Neuronal stem cell (in vitro differentiated cells): ENCODE measurements at regions not wholly inside any gene's neighbourhood (a gene's known extent, or its start where the extent isn't known, plus 50 kb on each side); places are given as distances from the start of the nearest gene placed in this dataset.
A peak's percentile ranks its signal among the peaks of the same experiment; 100 is the strongest.
"Not testable (repeated sequence)": the region's sequence is repeated elsewhere in the genome, so short reads cannot be mapped to it uniquely, and the experiment has no call there.

ENCODE experiments used
- DNase-seq: peaks from one replicate; pipeline ENCODE4 v3.0.0-alpha.2; 2013; ENCODE audit warnings: low spot score
- H2AFZ ChIP-seq: one replicate; pipeline ENCODE4 v1.6.1; 2013; ENCODE audit warnings: mild to moderate bottlenecking, low read length, inconsistent platforms
- H2AK5ac ChIP-seq: 2 replicates; pipeline ENCODE4 v1.6.1; 2013; ENCODE audit warnings: low read depth, mild to moderate bottlenecking, inconsistent platforms, low read length, moderate library complexity, mixed read lengths
- H2BK120ac ChIP-seq: 2 replicates; pipeline ENCODE4 v1.6.1; 2013; ENCODE audit warnings: low read depth, mild to moderate bottlenecking, inconsistent platforms, low read length, moderate library complexity, mixed read lengths
- H2BK12ac ChIP-seq: one replicate; pipeline ENCODE4 v1.6.1; 2013; ENCODE audit warnings: low read length, inconsistent platforms
- H2BK15ac ChIP-seq: 2 replicates; pipeline ENCODE4 v1.6.1; 2013; ENCODE audit warnings: mild to moderate bottlenecking, low read length, inconsistent platforms, mixed read lengths
- H2BK5ac ChIP-seq: one replicate; pipeline ENCODE4 v1.6.1; 2013; ENCODE audit warnings: inconsistent platforms, mild to moderate bottlenecking, low read length, moderate library complexity
- H3K14ac ChIP-seq: one replicate; pipeline ENCODE4 v1.6.1; 2013; ENCODE audit warnings: low read length, inconsistent platforms
- H3K18ac ChIP-seq: 2 replicates; pipeline ENCODE4 v1.6.1; 2013; ENCODE audit warnings: low read length, inconsistent platforms
- H3K23ac ChIP-seq: 2 replicates; pipeline ENCODE4 v1.6.1; 2013; ENCODE audit warnings: low read depth, mild to moderate bottlenecking, mixed read lengths, low read length, inconsistent platforms; ENCODE audit not compliant: poor library complexity
- H3K27ac ChIP-seq: replicated peaks from 3 replicates; pipeline ENCODE4 v1.5.1; 2013; ENCODE audit warnings: low read length, inconsistent platforms
- H3K27me3 ChIP-seq, 3 experiments: 2 replicates each; pipeline ENCODE4 v1.6.1; 2013; ENCODE audit warnings: low read length in 3 of 3, mild to moderate bottlenecking in 2 of 3, inconsistent platforms in 1 of 3, low read depth in 1 of 3, mixed read lengths in 1 of 3, moderate library complexity in 1 of 3; ENCODE audit not compliant: control insufficient read depth in 3 of 3, insufficient read depth in 3 of 3
- H3K36me3 ChIP-seq, 2 donors: replicated peaks in 1 of 2; 2 replicates each; pipeline ENCODE4 v1.6.1; 2013; ENCODE audit warnings: low read length in 2 of 2; ENCODE audit not compliant: control insufficient read depth in 2 of 2, insufficient read depth in 2 of 2
- H3K4ac ChIP-seq: 2 replicates; pipeline ENCODE4 v1.6.1; 2013; ENCODE audit warnings: inconsistent platforms, mild to moderate bottlenecking, low read length, moderate library complexity
- H3K4me1 ChIP-seq, 2 donors: 1 replicate in 1 of 2; 2 replicates in 1 of 2; pipeline ENCODE4 v1.6.1; 2013; ENCODE audit warnings: low read length in 2 of 2, low read depth in 1 of 2; ENCODE audit not compliant: control insufficient read depth in 2 of 2, insufficient read depth in 1 of 2
- H3K4me2 ChIP-seq: one replicate; pipeline ENCODE4 v1.6.1; 2013; ENCODE audit warnings: mild to moderate bottlenecking, low read length, inconsistent platforms; ENCODE audit not compliant: insufficient read depth, poor library complexity, severe bottlenecking
- H3K4me3 ChIP-seq, 2 donors: 2 replicates each; pipeline ENCODE4 v1.5.1; 2013; ENCODE audit warnings: low read length in 2 of 2, mild to moderate bottlenecking in 2 of 2, inconsistent platforms in 1 of 2, moderate library complexity in 1 of 2
- H3K79me1 ChIP-seq: one replicate; pipeline ENCODE4 v1.6.1; 2013; ENCODE audit warnings: low read depth, mild to moderate bottlenecking, inconsistent platforms, low read length, moderate library complexity
- H3K9ac ChIP-seq: one replicate; pipeline ENCODE4 v1.6.1; 2013; ENCODE audit warnings: mild to moderate bottlenecking, low read depth, low read length, inconsistent platforms; ENCODE audit not compliant: poor library complexity
- H3K9me3 ChIP-seq, 2 donors: replicated peaks in 1 of 2; 2 replicates each; pipeline versions ENCODE3 to v1.6.1; 2013; ENCODE audit warnings: low read length in 2 of 2, mild to moderate bottlenecking in 2 of 2, inconsistent platforms in 1 of 2, low read depth in 1 of 2, mixed read lengths in 1 of 2, moderate library complexity in 1 of 2; ENCODE audit not compliant: control insufficient read depth in 2 of 2, insufficient read depth in 1 of 2
- H4K8ac ChIP-seq: one replicate; pipeline ENCODE4 v1.6.1; 2013; ENCODE audit warnings: low read depth, mild to moderate bottlenecking, inconsistent platforms, low read length, moderate library complexity
- H4K91ac ChIP-seq: one replicate; pipeline ENCODE4 v1.6.1; 2013; ENCODE audit warnings: low read length, low read depth, mild to moderate bottlenecking, inconsistent platforms; ENCODE audit not compliant: poor library complexity
- WGBS, 2 donors: extraction: QIAGEN DNeasy Blood & Tissue Kit; methylation state at CpG; one replicate each; pipeline ENCODE4 v1.1.7; 2013; ENCODE audit warnings: missing lambda C conversion rate in 2 of 2, mixed read lengths in 1 of 2; ENCODE audit not compliant: insufficient read length in 2 of 2, insufficient replicate concordance in 1 of 2; ENCODE audit errors: extremely low coverage in 2 of 2; 5-methylcytosine and 5-hydroxymethylcytosine counted together

DNA sequence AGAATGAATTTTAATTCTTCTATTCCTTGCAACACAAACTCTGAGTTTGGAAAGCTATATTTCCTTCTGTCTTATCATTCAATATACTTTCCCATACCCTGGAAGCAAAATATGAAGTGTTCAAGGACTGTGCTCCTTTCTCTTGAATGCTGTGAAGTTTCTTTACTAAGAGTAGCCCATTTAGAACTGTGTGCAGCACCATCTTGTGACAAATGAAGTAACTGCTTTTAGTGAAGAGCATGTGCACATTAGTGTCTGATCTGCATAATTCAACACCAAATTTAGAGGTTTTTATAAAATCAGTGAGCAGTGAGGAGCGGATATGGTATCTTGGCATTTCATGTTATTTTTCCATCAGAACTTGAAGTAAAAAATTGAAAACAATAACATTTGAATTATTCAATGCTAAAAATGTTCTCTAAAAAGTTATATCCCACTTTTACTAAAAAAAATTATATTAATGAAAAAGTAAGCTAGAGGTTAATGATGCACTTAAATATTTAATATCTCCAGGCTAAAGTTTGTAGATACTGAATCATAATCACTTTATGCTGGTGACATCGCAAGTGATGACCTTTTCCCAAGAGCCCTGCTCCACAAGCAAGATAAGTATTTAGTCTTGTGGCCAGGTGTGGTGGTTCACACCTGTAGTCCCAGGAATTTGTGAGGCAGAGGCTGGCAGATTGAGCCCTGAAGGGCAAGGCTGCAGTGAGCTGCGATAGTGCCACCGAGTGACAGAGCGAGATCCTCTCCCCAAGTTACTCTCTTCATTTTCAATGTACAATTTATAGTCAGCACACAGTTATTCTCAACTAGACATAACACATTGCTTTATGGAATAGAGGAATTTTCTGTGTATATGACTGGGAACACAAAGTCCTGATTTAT is 108.8 kb upstream of the PCLO start:
- Histone ChIP-seq H2AFZ (no peak overlapping the region), H3K4ac (no peak overlapping the region), H3K9me3 (no peaks in the 10 kb centered on the region), H2BK12ac (no peak overlapping the region), H2AK5ac (no peak overlapping the region), H3K79me1 (no peaks in the 10 kb centered on the region), H3K9ac (no peak overlapping the region), H4K91ac (no peak overlapping the region), H3K23ac (no peak overlapping the region), H3K14ac (no peak overlapping the region), H2BK120ac (no peak overlapping the region), H3K4me2 (no peak overlapping the region), H3K27ac (no peak overlapping the region), H2BK5ac (no peak overlapping the region), H2BK15ac (no peak overlapping the region), H3K27me3 (no peaks in the 10 kb centered on the region), H3K18ac (no peak overlapping the region), H3K4me3 (no peak overlapping the region), H3K4me1 (peaks cover 0 to 3% of the 10 kb centered on the region in 2 donors), H3K36me3 (no peaks in the 10 kb centered on the region), H4K8ac (no peak overlapping the region)
- WGBS, 2 donors, result no CpG with 5 or more reads among the region's 5 CpGs
- DNase-seq, result peak; percentile 24

GRCh38 chr7:83270407-83270806 is 107.7 kb upstream of the PCLO start:
- Histone ChIP-seq H2AFZ (no peak overlapping the region), H4K8ac (no peak overlapping the region), H2AK5ac (no peak overlapping the region), H3K4me3 (no peak overlapping the region), H3K23ac (no peak overlapping the region), H3K9ac (no peak overlapping the region), H4K91ac (no peak overlapping the region), H2BK15ac (no peak overlapping the region), H2BK12ac (no peak overlapping the region), H3K36me3 (no peaks in the 10 kb centered on the region), H3K27ac (no peak overlapping the region), H3K9me3 (no peaks in the 10 kb centered on the region), H3K79me1 (no peaks in the 10 kb centered on the region), H3K4me1 (peaks cover 0 to 3% of the 10 kb centered on the region in 2 donors), H2BK120ac (no peak overlapping the region), H3K4ac (no peak overlapping the region), H3K18ac (no peak overlapping the region), H3K14ac (no peak overlapping the region), H3K27me3 (no peaks in the 10 kb centered on the region), H2BK5ac (no peak overlapping the region), H3K4me2 (no peak overlapping the region)
- WGBS, 2 donors, result no CpG with 5 or more reads among the region's 3 CpGs
- no peak for DNase-seq

DNA sequence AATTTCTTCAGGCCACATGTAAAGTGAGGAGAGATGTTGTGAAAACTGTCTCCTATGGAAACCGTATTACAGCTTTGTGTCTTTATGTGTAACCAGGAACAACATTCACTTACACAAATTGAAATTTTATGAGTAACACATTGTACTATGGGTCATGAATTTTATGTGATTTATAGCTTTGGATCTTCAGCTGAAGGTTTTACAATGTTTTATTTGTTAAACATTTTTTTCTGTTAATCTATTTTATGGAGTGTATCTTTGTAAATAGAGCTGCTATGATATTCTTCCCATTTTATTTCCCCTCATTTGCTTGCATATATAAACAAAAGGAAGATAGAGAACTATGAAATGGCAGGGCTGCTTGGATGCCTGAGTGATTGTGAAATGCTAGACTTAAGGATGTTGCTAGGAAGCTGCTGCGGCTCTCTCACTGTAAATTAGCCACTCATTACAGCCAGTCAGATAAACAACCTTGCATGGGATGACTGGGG is 104.5 kb upstream of the PCLO start:
- Histone ChIP-seq H2BK120ac (no peak overlapping the region), H3K27me3 (no peaks in the 10 kb centered on the region), H3K27ac (no peak overlapping the region), H3K23ac (no peak overlapping the region), H3K4me1 (peaks cover 0 to 3% of the 10 kb centered on the region in 2 donors), H3K4ac (no peak overlapping the region), H2BK15ac (no peak overlapping the region), H2BK12ac (no peak overlapping the region), H3K14ac (no peak overlapping the region), H2BK5ac (no peak overlapping the region), H3K79me1 (no peaks in the 10 kb centered on the region), H3K9me3 (no peaks in the 10 kb centered on the region), H3K4me3 (no peak overlapping the region), H4K8ac (no peak overlapping the region), H2AFZ (peak overlapping the region; percentile 33), H3K36me3 (no peaks in the 10 kb centered on the region), H4K91ac (no peak overlapping the region), H3K18ac (no peak overlapping the region), H3K4me2 (no peak overlapping the region), H3K9ac (no peak overlapping the region), H2AK5ac (no peak overlapping the region)
- WGBS, 2 donors, result no CpG with 5 or more reads among the region's 2 CpGs
- no peak for DNase-seq

- not testable (repeated sequence) for H2BK120ac ChIP-seq, H2BK5ac ChIP-seq, H3K23ac ChIP-seq, H3K79me1 ChIP-seq, H3K36me3 ChIP-seq, H3K9me3 ChIP-seq, H2BK12ac ChIP-seq, H4K8ac ChIP-seq, H3K4ac ChIP-seq, H3K18ac ChIP-seq, H3K9ac ChIP-seq, H4K91ac ChIP-seq, H3K27ac ChIP-seq, H2AK5ac ChIP-seq, H3K4me1 ChIP-seq, H2AFZ ChIP-seq, H3K4me3 ChIP-seq, DNase-seq, H3K14ac ChIP-seq, H3K4me2 ChIP-seq, H3K27me3 ChIP-seq, H2BK15ac ChIP-seq
- no CpG with 5 or more reads among the region's 10 CpGs for WGBS, 2 donors
Measured at GRCh38 chr7:83263442-83264034, 100.9 kb upstream of the PCLO start.
